ENCODE measurements at regions not wholly inside any gene's neighbourhood (a gene's known extent, or its start where the extent isn't known, plus 50 kb on each side); places are given as distances from the start of the nearest gene placed in this dataset.

DNA sequence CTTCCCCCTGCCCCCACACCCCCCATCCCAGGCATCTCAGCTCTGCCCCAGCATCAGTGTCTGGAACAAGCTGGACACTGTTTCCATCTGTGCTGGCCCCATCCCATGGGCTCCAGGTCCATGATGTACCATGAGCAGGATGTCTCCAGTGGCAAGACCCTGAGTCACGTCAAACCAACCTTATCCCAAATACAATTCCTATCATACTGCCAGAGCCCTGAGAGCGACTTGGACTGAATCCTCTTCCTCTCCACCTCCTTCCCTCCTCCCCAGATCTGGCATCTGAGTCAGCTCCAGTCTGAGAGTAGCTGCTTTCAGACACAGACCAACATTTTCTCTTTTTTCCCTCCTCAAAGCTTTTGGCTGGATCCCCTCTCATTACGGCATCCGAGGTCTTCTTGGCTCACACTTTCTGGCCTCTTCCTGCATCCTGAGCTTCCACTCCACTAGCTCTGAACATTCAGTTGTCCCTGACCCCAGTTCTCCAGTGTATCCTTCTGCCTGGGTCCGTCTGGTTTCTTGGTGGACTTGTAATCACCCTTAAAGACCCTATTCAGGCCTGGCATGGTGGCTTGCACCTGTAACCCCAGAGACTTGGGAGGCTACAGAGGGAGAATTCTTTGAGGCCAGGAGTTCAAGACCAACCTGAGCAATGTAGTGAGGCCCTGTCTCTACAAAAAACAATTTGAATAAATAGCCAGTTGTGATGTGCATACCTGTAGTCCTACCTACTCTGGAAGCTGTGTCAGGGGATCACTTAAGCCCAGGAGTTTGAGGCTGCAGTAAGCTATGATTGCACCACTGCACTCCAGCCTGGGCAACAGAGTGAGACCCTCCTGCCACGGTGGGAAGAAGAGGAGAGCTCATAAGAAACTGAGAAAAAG is 68.3 kb downstream of the ACKR3 start:
- no peak overlapping the region for H2AK5ac ChIP-seq (ENCODE audit: low read length)
- no peak overlapping the region for H3K27ac ChIP-seq (ENCODE audit: low read depth, low read length)
- no peak overlapping the region for H3K4me2 ChIP-seq (ENCODE audit: low read length)
- H2BK5ac ChIP-seq (ENCODE audit: low read length) = no peak overlapping the region
- no CpG with 5 or more reads among the region's 6 CpGs for WGBS (ENCODE audit: extremely low coverage, insufficient coverage, low lambda C conversion rate)
- H4K5ac ChIP-seq (ENCODE audit: low read length) = no peak overlapping the region
- H3K79me2 ChIP-seq (ENCODE audit: control insufficient read depth, insufficient read depth, low read length) = no peaks in the 10 kb centered on the region
- no peak overlapping the region for H3K4ac ChIP-seq (ENCODE audit: low read depth, low read length)
- no peaks in the 10 kb centered on the region for H3K27me3 ChIP-seq (ENCODE audit: insufficient read depth, low read length, poor library complexity)
- H3K9ac ChIP-seq (ENCODE audit: low read length) = no peak overlapping the region
- H3K36me3 ChIP-seq (ENCODE audit: control insufficient read depth, insufficient read depth, low read length) = no peaks in the 10 kb centered on the region
- no peaks in the 10 kb centered on the region for H3K4me1 ChIP-seq (ENCODE audit: control insufficient read depth, low read depth, low read length)
- no peak overlapping the region for H2BK15ac ChIP-seq (replicated peaks; ENCODE audit: low read depth)
- no peaks in the 10 kb centered on the region for H3K79me1 ChIP-seq (ENCODE audit: low read length)
- no peak overlapping the region for H4K8ac ChIP-seq (ENCODE audit: low read depth, low read length)
- H3K18ac ChIP-seq (ENCODE audit: low read length) = no peak overlapping the region
- H3K56ac ChIP-seq (ENCODE audit: low read length) = no peak overlapping the region
- no peak overlapping the region for H3K23ac ChIP-seq (ENCODE audit: low read length)
- H2BK120ac ChIP-seq (ENCODE audit: low read depth, low read length) = no peak overlapping the region
- H3K4me3 ChIP-seq (ENCODE audit: low read length) = no peak overlapping the region
- no peak for DNase-seq

DNA sequence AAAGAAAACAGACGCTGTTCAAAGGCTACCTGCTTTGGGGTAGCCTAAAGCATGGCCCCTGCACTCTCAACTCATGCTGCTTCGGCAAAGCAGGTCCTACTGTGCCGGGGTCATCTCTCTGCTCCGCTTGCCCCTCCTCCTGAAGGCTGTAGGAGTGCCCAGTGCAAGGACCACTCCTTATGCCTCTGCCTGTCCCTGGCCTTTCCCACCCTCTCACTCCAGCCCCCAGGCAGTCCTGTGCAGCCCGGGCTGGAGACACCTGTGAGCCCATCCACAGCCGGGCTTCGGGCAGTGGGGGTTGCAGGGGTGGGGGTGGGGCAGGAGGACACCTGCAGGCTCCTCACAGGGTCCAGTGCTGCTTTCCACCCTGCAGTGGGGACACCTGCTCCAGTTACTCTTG is 69.1 kb downstream of the ACKR3 start:
- H2BK120ac ChIP-seq (ENCODE audit: low read depth, low read length) = no peak overlapping the region
- WGBS (ENCODE audit: extremely low coverage, insufficient coverage, low lambda C conversion rate) = no CpG with 5 or more reads among the region's 7 CpGs
- no peak overlapping the region for H3K4me3 ChIP-seq (ENCODE audit: low read length)
- no peak overlapping the region for H2AK5ac ChIP-seq (ENCODE audit: low read length)
- no peak for DNase-seq
- no peaks in the 10 kb centered on the region for H3K27me3 ChIP-seq (ENCODE audit: insufficient read depth, low read length, poor library complexity)
- no peak overlapping the region for H2BK5ac ChIP-seq (ENCODE audit: low read length)
- H3K56ac ChIP-seq (ENCODE audit: low read length) = no peak overlapping the region
- no peaks in the 10 kb centered on the region for H3K79me1 ChIP-seq (ENCODE audit: low read length)
- no peak overlapping the region for H4K8ac ChIP-seq (ENCODE audit: low read depth, low read length)
- H3K23ac ChIP-seq (ENCODE audit: low read length) = no peak overlapping the region
- H3K9ac ChIP-seq (ENCODE audit: low read length) = no peak overlapping the region
- no peak overlapping the region for H3K27ac ChIP-seq (ENCODE audit: low read depth, low read length)
- H3K4me2 ChIP-seq (ENCODE audit: low read length) = no peak overlapping the region
- H3K4ac ChIP-seq (ENCODE audit: low read depth, low read length) = no peak overlapping the region
- H3K79me2 ChIP-seq (ENCODE audit: control insufficient read depth, insufficient read depth, low read length) = no peaks in the 10 kb centered on the region
- no peak overlapping the region for H4K5ac ChIP-seq (ENCODE audit: low read length)
- no peaks in the 10 kb centered on the region for H3K36me3 ChIP-seq (ENCODE audit: control insufficient read depth, insufficient read depth, low read length)
- no peaks in the 10 kb centered on the region for H3K4me1 ChIP-seq (ENCODE audit: control insufficient read depth, low read depth, low read length)
- no peak overlapping the region for H3K18ac ChIP-seq (ENCODE audit: low read length)
- H2BK15ac ChIP-seq (replicated peaks; ENCODE audit: low read depth) = no peak overlapping the region

DNA sequence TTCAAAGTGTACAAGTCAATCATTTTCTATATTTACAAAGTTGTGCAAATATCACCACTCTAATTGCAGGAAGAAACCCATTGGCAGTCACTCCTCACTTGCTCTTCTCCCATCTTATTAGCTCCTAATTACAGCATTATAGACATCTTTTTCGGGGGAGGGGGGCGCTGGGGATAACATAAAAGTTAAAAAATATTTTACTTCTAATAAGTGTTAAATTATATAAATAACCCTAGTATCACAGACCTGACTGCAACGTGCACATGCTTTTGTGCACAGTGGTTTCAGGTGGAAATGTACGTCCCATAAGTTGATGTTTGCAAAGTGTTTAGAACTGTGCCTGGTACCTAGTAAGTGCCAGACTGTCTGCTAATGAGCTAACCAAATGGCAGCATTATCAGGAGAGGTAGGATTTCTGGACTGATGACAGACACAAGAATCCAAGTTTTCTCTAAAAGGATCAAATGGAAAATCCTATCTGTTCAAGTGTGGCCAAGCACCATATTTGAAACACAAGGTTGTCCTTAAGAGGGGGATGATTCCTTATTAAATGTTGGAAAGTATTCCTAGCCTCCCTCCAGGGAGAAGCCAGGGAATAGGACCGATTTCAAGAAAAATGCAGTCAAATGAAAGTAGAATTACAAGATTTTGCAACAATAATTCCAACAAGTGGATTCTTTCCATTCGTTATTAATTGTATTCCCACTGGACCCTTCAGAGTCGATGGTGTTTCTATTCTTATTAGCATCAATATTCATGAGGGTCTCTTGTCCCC is 70.0 kb downstream of the ACKR3 start:
- no peak overlapping the region for H3K56ac ChIP-seq (ENCODE audit: low read length)
- H3K4me3 ChIP-seq (ENCODE audit: low read length) = no peak overlapping the region
- H3K23ac ChIP-seq (ENCODE audit: low read length) = no peak overlapping the region
- H3K36me3 ChIP-seq (ENCODE audit: control insufficient read depth, insufficient read depth, low read length) = no peaks in the 10 kb centered on the region
- no peaks in the 10 kb centered on the region for H3K79me1 ChIP-seq (ENCODE audit: low read length)
- H3K27ac ChIP-seq (ENCODE audit: low read depth, low read length) = no peak overlapping the region
- H4K5ac ChIP-seq (ENCODE audit: low read length) = no peak overlapping the region
- H3K18ac ChIP-seq (ENCODE audit: low read length) = no peak overlapping the region
- no peaks in the 10 kb centered on the region for H3K79me2 ChIP-seq (ENCODE audit: control insufficient read depth, insufficient read depth, low read length)
- no peak for DNase-seq
- no peak overlapping the region for H3K9ac ChIP-seq (ENCODE audit: low read length)
- H3K4me2 ChIP-seq (ENCODE audit: low read length) = no peak overlapping the region
- no peak overlapping the region for H3K4ac ChIP-seq (ENCODE audit: low read depth, low read length)
- H2AK5ac ChIP-seq (ENCODE audit: low read length) = no peak overlapping the region
- no peak overlapping the region for H2BK15ac ChIP-seq (replicated peaks; ENCODE audit: low read depth)
- H4K8ac ChIP-seq (ENCODE audit: low read depth, low read length) = no peak overlapping the region
- no peak overlapping the region for H2BK5ac ChIP-seq (ENCODE audit: low read length)
- H3K27me3 ChIP-seq (ENCODE audit: insufficient read depth, low read length, poor library complexity) = no peaks in the 10 kb centered on the region
- no peaks in the 10 kb centered on the region for H3K4me1 ChIP-seq (ENCODE audit: control insufficient read depth, low read depth, low read length)
- no CpG with 5 or more reads among the region's 7 CpGs for WGBS (ENCODE audit: extremely low coverage, insufficient coverage, low lambda C conversion rate)
- H2BK120ac ChIP-seq (ENCODE audit: low read depth, low read length) = no peak overlapping the region

DNA sequence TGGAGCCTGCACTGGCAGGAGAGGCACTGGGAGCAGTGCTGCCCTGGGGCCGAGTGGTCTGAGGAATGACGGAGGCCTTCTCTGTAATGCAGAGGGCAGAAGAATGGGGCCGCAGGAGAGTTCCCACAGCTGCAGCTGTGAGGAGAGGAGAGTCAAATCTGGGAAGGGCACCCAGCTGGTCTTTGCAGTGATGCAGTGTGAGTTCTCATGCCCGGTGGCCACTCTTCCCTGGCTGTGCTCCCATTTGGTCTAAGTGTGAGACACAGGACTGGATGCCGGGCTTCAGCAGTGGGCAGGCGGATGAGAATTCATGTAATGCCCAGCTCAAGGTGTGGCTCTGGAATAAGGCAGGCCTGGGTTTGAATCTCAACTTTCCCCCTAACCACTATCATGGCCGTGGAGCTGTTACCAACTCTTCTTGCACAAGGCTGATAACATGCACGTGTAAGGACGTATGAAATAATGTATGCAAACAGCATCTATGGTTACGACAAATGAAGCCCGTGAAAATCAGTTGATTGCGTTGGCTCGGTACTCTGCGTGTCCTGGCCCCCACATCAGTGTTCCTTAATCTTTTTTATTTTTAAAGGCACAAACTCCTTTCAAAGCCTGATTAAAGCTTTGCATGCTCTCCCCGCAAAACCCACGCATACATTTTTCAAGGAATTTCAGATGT is 71.6 kb downstream of the ACKR3 start:
- no peaks in the 10 kb centered on the region for H3K27me3 ChIP-seq (ENCODE audit: insufficient read depth, low read length, poor library complexity)
- no peaks in the 10 kb centered on the region for H3K36me3 ChIP-seq (ENCODE audit: control insufficient read depth, insufficient read depth, low read length)
- no peak overlapping the region for H2BK15ac ChIP-seq (replicated peaks; ENCODE audit: low read depth)
- H3K4ac ChIP-seq (ENCODE audit: low read depth, low read length) = no peak overlapping the region
- H3K18ac ChIP-seq (ENCODE audit: low read length) = no peak overlapping the region
- H3K4me2 ChIP-seq (ENCODE audit: low read length) = no peak overlapping the region
- no peaks in the 10 kb centered on the region for H3K4me1 ChIP-seq (ENCODE audit: control insufficient read depth, low read depth, low read length)
- no peak overlapping the region for H4K5ac ChIP-seq (ENCODE audit: low read length)
- no peak overlapping the region for H2BK5ac ChIP-seq (ENCODE audit: low read length)
- no peaks in the 10 kb centered on the region for H3K79me2 ChIP-seq (ENCODE audit: control insufficient read depth, insufficient read depth, low read length)
- DNase-seq = no peak
- no peak overlapping the region for H3K9ac ChIP-seq (ENCODE audit: low read length)
- H3K4me3 ChIP-seq (ENCODE audit: low read length) = no peak overlapping the region
- H4K8ac ChIP-seq (ENCODE audit: low read depth, low read length) = no peak overlapping the region
- WGBS (ENCODE audit: extremely low coverage, insufficient coverage, low lambda C conversion rate) = no CpG with 5 or more reads among the region's 16 CpGs
- H2AK5ac ChIP-seq (ENCODE audit: low read length) = no peak overlapping the region
- no peak overlapping the region for H2BK120ac ChIP-seq (ENCODE audit: low read depth, low read length)
- H3K23ac ChIP-seq (ENCODE audit: low read length) = no peak overlapping the region
- H3K56ac ChIP-seq (ENCODE audit: low read length) = no peak overlapping the region
- no peaks in the 10 kb centered on the region for H3K79me1 ChIP-seq (ENCODE audit: low read length)
- no peak overlapping the region for H3K27ac ChIP-seq (ENCODE audit: low read depth, low read length)

DNA sequence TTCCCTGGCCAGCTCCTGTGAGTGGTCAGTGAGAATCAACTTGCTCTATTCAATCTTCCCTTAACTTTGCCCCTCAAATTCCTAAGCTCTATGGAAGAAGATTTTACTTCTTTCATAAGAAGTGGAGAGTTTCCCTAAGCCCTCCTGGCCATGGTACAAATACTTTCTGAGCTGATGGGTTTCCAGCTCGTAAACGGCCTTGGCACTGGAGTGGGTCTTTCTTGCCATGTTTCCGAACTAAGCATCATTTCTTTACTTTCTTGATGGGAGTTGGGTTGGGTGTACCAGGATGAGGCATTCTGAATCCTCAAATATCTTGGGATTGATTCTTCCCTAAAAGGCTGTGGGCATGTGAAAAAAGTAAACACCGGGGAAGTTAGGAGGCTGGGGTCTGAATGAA is 72.5 kb downstream of the ACKR3 start:
- Histone ChIP-seq H3K4ac (ENCODE audit: low read depth, low read length) (no peak overlapping the region), H3K23ac (ENCODE audit: low read length) (no peak overlapping the region), H3K27ac (ENCODE audit: low read depth, low read length) (no peak overlapping the region), H3K27me3 (ENCODE audit: insufficient read depth, low read length, poor library complexity) (no peaks in the 10 kb centered on the region), H3K36me3 (ENCODE audit: control insufficient read depth, insufficient read depth, low read length) (no peaks in the 10 kb centered on the region), H2BK15ac (replicated peaks; ENCODE audit: low read depth) (no peak overlapping the region), H3K79me2 (ENCODE audit: control insufficient read depth, insufficient read depth, low read length) (no peaks in the 10 kb centered on the region), H4K8ac (ENCODE audit: low read depth, low read length) (no peak overlapping the region), H2BK5ac (ENCODE audit: low read length) (no peak overlapping the region), H3K4me3 (ENCODE audit: low read length) (no peak overlapping the region), H3K79me1 (ENCODE audit: low read length) (no peaks in the 10 kb centered on the region), H3K4me2 (ENCODE audit: low read length) (no peak overlapping the region), H3K56ac (ENCODE audit: low read length) (no peak overlapping the region), H3K4me1 (ENCODE audit: control insufficient read depth, low read depth, low read length) (no peaks in the 10 kb centered on the region), H2AK5ac (ENCODE audit: low read length) (no peak overlapping the region), H3K18ac (ENCODE audit: low read length) (no peak overlapping the region), H2BK120ac (ENCODE audit: low read depth, low read length) (no peak overlapping the region), H4K5ac (ENCODE audit: low read length) (no peak overlapping the region), H3K9ac (ENCODE audit: low read length) (no peak overlapping the region)
- no peak for DNase-seq
- no CpG with 5 or more reads among the region's 4 CpGs for WGBS (ENCODE audit: extremely low coverage, insufficient coverage, low lambda C conversion rate)

Data from mesendoderm (in vitro differentiated cells).